Embryonic facial prominence (tissue), 1 donor: ENCODE measurements at regions not wholly inside any gene's neighbourhood (a gene's known extent, or its start where the extent isn't known, plus 50 kb on each side); places are given as distances from the start of the nearest gene placed in this dataset.

Source experiments
- DNase-seq: peaks from one replicate; pipeline ENCODE4 v3.0.0-alpha.2; 2016; ENCODE audit errors: extremely low spot score

DNA sequence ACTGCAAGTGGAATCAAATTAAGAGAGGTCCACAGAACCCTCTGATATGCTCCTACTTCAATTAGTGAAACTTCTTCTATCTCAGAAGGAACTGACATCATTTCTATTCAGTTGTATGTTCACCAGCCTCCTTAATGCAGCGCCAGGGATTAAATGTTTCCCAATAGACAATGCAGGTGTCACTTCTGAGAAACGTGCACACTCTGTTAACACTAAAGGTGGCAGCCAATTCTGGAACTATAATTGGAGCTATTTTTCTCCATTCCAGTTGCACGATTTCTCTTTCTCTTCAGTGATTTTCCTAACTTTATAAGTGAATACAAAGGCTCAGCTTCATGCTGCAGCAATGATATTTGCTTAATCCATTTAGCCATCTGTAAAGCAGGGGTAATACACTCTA lies 821.9 kb downstream of the TDRD15 start:
- no peak for DNase-seq

- DNase-seq, result no peak
These were observed 823.3 kb downstream of the TDRD15 start for GRCh38 chr2:21947046-21947445.

GRCh38 chr2:21966139-21966538 lies 842.4 kb downstream of the TDRD15 start:
- no peak for DNase-seq

DNA sequence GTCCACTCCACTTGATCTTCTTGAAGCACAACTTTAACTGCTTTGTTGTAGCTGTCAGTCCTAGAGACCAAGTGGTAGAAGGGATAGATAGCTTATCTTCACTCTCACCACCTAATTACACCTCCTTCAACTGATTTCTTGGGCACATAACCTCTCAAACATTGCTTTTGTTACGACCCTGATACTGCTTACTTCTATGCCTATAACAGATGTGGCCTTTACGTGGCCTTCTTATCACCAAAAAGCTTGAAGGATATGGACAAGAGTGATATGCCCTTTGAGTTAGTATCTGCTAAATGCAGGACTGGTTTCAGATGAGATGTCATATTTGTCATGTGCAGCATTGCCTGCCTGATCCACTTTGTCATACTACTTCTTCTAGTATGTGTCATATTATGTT lies 847.2 kb downstream of the TDRD15 start:
- DNase-seq, result no peak

DNA sequence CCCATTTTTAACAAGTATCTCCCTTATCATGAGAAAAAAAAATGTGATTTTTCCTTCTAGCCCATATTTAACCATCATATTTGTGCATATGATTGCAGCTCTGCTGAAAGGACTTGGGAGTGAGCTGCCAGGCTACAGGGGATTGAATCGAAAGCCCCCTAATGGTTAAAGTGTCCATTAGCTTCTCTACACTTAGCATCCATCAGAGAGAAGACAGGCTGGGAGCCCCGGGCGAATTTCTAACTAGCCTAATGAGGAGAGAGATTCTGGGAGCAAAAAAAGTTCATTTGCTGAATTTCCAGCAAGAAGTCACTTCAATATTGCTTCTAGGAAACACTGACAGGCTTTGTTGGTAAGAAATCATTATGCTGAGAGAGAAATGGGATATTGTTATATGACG lies 848.8 kb downstream of the TDRD15 start:
- DNase-seq, result no peak

DNA sequence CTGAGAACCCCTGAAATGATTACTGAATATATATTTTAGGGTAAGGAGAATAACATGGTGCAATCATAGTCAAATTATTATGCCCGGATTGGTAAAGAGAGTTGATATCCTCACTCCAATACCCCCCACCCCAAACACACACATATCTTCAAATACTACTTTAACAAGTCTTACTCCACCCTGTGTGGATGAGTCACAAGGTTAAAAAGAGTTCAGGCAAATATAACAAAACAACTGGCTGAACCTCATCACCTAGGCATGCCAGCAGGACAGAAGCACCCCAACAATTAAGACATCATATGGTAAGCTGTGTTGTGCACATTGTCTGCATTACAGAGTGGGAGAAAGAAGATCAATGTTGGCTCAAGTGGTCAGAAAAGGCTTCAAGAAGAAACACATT lies 857.4 kb downstream of the TDRD15 start:
- no peak for DNase-seq

DNA sequence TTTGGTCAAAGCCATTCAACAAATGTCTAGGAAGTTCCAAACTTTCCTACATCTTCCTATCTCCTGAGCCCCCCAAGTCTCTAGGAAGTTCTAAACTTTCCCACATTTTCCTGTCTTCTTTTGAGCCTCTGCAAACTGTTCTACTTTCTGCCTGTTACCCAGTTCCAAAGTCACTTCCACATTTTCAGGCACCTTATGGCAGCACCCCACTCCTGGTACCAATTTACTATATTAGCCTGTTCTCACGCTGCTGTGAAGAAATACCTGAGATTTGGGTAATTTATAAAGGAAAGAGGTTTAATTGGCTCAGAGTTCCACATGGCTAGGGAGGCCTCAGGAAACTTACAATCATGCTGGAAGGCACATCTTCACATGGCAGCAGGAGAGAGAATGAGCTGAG lies 869.2 kb downstream of the TDRD15 start:
- no peak for DNase-seq

DNA sequence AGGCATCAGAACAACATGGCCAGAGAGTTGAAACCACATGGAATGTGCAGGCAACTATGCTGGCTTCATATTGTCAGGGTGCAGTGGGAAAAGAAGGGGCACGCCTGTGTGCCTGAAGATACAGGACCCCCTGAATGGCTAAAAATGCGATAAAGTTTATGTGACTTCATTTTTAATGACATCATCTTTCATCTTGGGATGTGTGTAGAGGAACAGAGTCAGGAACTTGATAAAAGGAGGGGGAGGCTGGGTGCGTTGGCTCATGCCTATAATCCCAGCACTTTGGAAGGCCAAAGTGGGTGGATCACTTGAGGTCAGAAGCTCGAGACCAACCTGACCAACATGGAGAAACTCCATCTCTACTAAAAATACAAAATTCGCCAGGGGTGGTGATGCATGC lies 872.6 kb downstream of the TDRD15 start:
- DNase-seq, result no peak

GRCh38 chr2:21999522-21999921 lies 875.8 kb downstream of the TDRD15 start:
- no peak for DNase-seq

DNA sequence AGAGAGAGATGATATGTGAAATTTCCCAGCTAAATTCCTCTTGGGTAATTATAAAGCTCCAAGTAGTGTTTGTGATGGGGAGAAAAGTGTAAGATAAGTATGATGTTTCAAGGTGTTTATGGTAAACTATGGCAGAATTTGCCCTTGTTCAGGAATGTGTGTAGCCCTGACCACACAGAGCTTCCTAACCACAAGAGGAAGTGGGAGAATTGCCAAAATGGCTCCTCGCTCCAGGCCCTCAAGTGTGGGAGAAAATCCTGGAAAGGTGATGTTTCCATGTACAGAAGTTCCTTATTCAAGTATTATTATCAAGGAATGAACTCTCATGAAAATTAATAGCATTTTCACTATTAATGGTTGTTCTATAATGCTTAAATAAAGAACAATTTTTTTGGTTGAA lies 878.3 kb downstream of the TDRD15 start:
- no peak for DNase-seq

DNA sequence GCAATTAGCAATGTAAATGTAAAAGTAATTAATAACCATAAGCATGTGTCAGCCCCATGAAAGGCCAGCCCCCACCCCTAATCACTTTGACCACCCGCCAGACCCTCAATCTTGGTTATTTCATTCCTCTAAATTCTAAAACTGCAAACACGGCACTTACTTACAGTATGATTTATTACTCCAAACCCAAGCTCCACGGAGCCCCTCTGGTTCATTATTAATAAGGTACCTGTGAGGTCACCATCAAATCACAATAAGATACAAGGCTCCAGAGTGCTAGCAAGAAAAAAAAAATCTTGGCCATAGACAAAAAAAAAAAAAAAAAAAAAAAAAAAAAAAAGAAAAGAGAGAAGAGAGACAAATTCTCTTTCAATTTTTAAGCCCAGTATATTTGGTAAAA lies 879.5 kb downstream of the TDRD15 start:
- DNase-seq, result no peak

GRCh38 chr2:22011048-22011447 lies 887.3 kb downstream of the TDRD15 start:
- DNase-seq, result no peak

GRCh38 chr2:22020091-22020742 lies 896.4 kb downstream of the TDRD15 start:
- peak; percentile 6 for DNase-seq

GRCh38 chr2:22027345-22028005 lies 903.7 kb downstream of the TDRD15 start:
- DNase-seq, result no peak

DNA sequence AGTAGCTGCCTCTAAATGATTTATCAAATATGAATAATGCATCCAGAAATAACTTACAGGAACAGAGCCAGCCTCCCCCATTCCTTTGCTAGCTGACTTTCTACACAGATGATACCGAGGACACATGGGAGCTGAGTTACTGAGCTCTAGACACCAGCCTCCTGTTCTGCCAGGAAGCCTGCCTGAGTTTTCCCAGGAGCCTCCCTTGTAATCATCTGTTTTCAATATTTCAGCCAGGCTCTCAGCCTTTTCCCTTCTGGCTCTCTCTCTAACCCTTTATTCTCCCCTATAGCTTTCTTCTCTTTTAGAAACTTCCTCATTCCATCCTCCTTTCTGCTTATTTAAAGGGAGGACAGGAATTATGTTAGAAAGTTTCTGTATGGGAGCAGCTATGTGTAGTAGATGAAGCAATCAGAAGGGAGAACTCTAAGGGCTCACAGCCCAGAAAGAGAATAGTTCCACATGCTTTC lies 911.6 kb downstream of the TDRD15 start:
- DNase-seq, result peak; percentile 48

- DNase-seq, result no peak
These were observed 913.5 kb downstream of the TDRD15 start for GRCh38 chr2:22037274-22037673.

GRCh38 chr2:22043784-22044183 lies 920.0 kb downstream of the TDRD15 start:
- no peak for DNase-seq

DNA sequence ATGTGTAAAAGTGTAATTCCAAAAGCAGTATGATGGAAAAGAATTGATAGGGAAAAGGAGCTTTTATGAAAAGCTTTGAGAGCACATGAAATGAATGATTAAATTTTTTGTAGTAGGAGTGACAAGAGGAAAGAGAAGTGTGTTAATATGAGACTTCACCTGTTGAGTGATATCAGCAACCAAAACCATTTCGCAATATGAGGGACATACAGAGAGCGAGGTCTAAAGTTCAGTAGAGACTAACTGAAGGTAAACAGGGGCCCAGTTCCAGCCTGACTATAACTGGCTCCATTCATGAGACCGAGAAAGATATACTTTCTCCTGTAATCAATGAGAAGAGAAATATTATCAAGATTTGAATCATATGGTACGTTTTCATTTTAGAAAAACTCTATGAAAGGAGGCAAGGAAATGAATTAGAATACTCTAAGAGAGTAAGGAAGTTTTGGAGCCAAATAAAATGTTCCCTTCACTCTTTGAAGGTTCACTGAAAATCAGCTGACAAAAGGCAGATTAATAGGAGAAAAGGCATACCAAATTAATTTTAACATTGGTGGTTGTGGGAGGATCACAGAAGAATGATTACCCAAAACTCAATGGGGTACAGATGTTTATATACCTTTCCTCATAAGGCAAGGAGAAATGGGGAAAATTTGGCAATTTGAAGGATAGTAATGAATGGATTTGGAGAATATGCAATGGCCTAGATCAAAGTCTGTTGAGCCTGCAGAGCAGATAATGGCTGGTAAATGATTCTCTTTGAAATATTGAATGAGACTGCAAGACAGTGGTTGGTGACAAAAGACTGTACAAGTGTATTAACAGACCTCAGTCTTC lies 932.2 kb downstream of the TDRD15 start:
- no peak for DNase-seq

- DNase-seq, result no peak
These were observed 932.9 kb downstream of the TDRD15 start for GRCh38 chr2:22056621-22057132.

DNA sequence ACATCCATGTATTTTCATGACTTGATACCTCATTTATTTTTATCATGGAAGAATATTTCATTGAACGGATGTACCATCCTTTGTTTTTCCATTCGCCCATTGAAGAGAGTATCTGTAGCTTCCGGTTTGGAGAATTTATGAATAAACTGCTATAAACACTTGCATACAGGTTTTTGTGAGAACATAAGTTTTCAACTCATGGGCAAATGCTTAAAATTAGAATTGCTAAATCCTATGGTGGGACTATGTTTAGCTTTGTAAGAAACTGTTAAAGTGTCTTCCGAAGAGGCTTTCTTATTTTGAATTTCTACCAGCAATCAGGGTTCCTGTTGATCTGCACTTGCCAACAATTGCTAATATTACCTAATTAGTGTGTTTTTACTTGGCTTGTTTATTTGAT lies 938.9 kb downstream of the TDRD15 start:
- DNase-seq, result no peak

- DNase-seq, result no peak
These were observed 952.7 kb downstream of the TDRD15 start for GRCh38 chr2:22076454-22076853.

DNA sequence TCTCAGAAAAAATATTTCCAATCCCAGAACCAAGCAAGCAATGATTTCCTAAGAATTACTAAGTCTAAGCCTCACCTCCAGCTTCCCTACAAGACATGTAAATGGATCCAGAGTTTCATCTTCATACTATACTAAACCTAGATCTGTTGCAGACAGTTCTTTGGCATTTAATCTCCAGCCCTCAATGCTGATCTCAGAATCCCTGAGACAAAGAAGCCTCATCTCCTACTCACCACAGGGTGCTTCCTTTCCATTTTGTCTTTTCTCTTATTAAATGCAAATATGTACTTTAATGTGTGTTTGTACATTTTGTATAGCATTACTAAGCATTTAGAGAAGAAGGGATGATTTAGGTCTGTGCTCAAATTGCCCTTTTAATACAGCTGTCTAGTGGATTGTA lies 954.9 kb downstream of the TDRD15 start:
- no peak for DNase-seq

GRCh38 chr2:22079583-22079982 lies 955.8 kb downstream of the TDRD15 start:
- DNase-seq, result no peak
